Hindlimb muscle (tissue), 1 donor: ENCODE measurements at regions not wholly inside any gene's neighbourhood (a gene's known extent, or its start where the extent isn't known, plus 50 kb on each side); places are given as distances from the start of the nearest gene placed in this dataset.
"Not testable (repeated sequence)": the region's sequence is repeated elsewhere in the genome, so short reads cannot be mapped to it uniquely, and the experiment has no call there.

Experiments used
- DNase-seq: peaks from one replicate; pipeline ENCODE4 v3.0.0-alpha.2; 2013

DNA sequence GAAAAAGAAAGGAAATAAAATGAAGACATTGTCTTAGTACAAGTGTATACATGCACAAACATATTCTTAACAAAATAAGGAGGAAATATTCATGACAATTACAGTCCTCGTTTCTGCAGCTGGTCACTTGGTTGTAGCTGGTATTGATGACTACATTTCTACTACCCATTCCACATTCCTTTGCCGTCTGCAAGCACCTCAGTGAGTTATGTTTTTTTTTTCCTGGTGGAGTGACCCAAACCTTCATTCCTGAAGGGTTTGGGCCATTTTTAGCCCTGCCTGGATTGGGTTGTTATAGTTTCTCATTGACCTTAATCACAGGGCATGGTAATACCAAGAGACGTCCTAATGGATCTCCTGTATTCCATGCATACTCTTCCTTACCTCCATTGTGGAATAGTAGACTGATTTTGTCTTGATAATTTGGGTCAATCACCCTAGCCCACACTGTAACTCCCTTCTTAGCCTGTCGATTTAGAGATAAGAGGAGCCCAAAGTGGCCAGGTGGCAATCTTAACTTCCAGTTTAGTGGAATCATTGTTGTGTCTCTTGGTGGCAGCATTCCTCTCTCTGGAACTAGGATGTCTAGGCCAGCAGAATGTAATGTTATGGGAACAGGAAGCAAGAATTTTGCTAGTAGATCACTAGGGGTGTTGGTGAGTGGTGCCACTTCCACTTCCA, 86.4 kb upstream of the LCORL start:
- not testable (repeated sequence) for DNase-seq

- DNase-seq: no peak
These were observed 85.1 kb upstream of the LCORL start for GRCh38 chr4:18106620-18107019.

DNA sequence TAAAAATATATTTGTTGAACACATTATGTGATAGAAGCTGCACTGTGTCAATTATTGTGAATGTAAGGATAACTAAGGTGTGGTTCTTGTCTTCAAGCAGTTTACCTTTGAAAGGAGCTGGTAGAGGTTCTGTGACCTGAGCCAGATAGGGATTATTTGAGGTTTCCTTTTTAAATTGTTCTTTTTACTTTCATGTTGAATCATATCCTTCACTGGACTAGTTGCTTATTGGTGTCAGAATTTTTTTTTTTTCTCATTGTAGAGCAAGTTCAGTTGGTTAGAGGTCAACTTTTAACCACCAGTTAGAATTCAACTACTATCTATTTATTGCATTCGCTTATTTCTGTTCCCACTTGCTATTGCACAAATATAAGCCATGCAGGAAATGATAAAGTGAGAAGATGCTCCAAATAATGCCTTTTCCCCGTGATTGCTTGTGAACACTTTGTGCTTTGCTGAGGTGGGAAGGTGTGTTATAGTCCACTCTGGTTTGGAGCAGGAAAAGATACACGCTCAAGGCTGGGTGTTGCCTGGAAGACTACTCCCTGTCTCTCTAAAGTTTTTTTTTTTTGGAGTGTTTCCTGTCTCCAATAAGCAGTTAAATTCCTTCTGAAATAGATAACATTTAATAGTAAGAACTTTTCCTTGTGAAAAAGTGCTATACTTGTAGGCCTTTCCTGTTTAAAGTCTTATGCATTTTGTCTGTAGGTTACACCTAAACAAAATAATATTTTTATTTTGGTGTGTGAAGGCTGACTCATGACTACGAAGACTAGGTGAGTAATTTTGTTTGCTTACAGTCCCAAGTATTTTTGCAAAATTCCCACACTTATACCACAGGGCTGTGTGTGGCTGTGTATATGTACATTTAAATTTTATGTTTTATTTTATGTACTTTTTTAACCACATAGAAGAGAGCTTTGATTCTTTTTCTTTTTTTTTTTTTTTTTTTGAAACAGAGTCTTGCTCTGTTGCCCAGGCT, 83.8 kb upstream of the LCORL start:
- no peak for DNase-seq

DNA sequence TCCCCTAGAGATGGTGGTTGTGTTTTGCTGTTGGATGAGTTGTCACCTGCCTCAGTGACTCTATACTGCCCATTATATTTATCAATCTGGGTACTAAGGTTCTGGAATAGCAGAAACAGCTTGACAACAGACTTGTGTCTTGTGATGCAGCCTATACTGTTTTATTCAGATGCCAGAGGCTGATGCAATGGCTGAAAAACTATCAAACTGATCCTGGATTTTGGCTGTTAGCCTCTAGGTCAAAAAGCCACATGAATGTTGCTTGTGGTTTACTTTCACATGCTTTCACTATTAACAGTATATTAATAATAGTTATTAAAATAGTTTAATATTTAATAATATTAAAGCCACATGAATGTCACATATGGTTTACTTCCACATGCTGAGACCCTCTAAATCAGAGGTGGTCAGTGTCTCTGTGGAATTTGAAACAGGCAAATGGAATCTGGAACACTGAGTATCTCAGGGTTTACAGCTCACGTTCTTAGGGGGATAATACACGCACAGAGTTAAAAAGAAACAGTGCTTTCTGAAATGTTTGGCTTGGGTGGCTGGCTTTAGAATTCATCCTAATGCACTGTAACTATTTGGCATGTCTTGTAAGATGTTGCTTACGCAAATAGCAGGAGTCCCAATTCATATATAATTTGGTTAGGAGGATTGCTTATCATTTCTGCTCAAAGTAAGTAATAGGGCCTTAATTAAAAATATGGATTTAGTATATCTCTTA, 82.5 kb upstream of the LCORL start:
- DNase-seq: no peak

DNA sequence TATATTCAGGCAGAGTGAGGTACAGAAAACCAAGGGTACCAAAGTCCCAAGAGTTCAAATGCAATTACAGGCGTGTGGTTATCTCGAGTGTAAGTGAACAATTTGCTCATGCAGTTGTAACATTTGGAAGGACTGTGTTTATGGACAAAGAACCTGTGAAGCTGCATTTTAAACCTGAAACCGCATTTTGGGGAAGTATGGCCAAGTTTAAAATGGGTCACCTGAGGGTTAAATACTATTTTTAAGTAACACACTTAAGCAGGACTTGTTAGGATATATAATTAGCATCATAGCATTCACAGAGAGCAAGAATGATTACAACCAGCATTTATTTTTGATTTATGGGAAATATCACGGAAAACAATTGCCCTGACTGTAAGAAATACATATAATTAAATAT, 79.1 kb upstream of the LCORL start:
- DNase-seq: no peak

GRCh38 chr4:18090447-18090846, 68.9 kb upstream of the LCORL start:
- not testable (repeated sequence) for DNase-seq

- no peak for DNase-seq
These were observed 60.7 kb upstream of the LCORL start for GRCh38 chr4:18082236-18082635.

DNA sequence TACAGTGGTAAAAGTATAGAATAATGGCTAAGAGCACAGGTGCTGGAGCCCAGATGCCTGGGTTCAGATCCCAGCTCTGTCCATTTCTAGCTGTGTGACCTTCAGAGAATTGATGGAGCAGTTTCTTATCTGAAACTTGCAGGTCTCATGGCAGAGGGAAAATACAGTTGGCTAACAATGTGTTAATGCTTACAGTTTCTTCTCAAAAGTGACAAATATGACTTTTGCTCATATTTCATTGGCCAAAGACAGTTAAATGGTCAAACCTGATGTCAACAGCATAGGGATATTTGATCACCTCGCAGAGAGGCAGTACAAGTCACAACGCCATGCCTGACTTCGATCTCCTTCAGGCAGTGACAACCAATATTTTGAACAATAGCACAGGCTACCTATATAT, 60.2 kb upstream of the LCORL start:
- no peak for DNase-seq

- DNase-seq: no peak
These were observed 56.3 kb upstream of the LCORL start for GRCh38 chr4:18077808-18078207.

GRCh38 chr4:18075823-18076433, 54.4 kb upstream of the LCORL start:
- no peak for DNase-seq

- no peak for DNase-seq
These were observed 50.3 kb upstream of the LCORL start for GRCh38 chr4:18071894-18072293.
